Fibroblast of villous mesenchyme (primary cell): ENCODE measurements at regions not wholly inside any gene's neighbourhood (a gene's known extent, or its start where the extent isn't known, plus 50 kb on each side); places are given as distances from the start of the nearest gene placed in this dataset.

Experiments
- DNase-seq: peaks from one replicate; pipeline ENCODE4 v3.0.0-alpha.2; 2010; ENCODE audit warnings: low read depth
- H3K4me3 ChIP-seq: 2 replicates; pipeline ENCODE4 v1.5.1; 2011; ENCODE audit warnings: low read depth, mild to moderate bottlenecking, low read length
- TF ChIP-seq, protein P1 (sequence below): IDR thresholded peaks from 2 replicates; pipeline ENCODE4 v1.5.1; 2012; ENCODE audit warnings: low read depth, mild to moderate bottlenecking, low read length; ENCODE audit not compliant: insufficient read depth

DNA sequence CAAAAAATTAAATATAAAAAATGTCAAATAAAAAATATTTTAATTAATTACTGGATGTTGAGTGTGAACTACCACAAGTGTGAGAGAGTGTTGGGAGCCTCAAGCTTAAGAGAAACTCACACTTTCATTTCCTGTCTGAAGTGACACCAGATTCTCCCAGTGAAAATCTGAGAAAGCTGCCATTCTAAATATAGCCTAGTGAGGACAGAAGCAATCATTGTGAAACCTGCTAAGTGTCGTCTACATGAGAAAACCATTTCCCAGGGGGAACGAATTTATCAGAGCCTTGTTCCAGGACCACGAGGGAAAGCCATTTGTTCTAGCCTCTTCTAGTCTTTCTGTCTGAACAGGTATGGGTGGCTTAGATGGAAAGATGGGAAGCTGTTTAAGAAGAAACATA is 329.3 kb upstream of the PRMT6 start:
- DNase-seq = no peak
- TF ChIP-seq, protein P1, sequence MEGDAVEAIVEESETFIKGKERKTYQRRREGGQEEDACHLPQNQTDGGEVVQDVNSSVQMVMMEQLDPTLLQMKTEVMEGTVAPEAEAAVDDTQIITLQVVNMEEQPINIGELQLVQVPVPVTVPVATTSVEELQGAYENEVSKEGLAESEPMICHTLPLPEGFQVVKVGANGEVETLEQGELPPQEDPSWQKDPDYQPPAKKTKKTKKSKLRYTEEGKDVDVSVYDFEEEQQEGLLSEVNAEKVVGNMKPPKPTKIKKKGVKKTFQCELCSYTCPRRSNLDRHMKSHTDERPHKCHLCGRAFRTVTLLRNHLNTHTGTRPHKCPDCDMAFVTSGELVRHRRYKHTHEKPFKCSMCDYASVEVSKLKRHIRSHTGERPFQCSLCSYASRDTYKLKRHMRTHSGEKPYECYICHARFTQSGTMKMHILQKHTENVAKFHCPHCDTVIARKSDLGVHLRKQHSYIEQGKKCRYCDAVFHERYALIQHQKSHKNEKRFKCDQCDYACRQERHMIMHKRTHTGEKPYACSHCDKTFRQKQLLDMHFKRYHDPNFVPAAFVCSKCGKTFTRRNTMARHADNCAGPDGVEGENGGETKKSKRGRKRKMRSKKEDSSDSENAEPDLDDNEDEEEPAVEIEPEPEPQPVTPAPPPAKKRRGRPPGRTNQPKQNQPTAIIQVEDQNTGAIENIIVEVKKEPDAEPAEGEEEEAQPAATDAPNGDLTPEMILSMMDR = no peak
- H3K4me3 ChIP-seq = no peak overlapping the region

DNA sequence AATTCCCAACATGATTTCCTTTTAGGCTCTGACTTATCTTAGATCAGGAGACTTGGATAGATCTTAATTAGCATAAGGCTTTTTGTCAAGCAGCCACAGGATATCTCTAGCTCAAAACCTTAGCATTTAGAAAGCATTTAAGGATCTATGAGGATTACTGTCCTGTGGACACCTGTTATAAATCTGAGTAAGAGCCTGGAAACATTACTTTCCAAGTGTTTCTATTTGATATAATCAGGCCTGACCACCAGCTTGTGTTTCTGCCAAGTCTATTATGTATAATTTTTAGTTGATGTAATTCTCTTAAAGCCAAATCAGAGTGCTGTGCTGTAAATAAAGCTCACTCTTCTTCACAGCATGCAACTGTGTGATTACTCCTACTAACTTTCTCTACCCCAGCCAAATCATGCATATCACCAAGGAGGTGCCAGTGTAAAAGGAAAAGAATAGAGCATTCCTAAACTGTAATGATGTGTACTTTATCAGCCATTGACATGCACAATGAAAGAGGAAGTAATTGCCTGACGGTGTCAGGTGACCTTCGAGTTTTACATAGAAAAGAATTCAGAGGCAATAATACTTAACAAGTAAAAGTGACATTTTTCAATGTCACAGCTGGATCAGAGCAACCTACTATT is 309.9 kb upstream of the PRMT6 start:
- TF ChIP-seq, protein P1 = no peak
- no peak overlapping the region for H3K4me3 ChIP-seq
- no peak for DNase-seq

DNA sequence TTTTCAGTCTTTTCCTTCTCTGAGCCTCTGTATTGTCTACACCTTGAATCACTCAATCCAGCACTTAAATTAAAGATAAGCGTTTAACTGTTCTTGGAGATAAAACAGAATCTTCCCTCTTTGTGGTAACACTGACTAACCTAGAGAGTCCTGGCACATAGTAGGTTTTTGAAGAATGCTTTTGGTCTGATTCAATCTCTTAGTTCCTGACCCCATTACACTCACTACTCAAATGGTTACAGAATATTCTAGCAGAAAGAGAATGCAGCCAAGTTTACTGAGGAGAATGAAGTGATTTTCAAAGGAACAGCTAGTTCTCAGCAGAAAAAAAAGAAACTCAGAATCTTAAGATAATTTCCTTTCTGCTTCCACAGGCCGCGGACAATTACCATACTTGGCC is 309.2 kb upstream of the PRMT6 start:
- TF ChIP-seq, protein P1 = no peak
- no peak overlapping the region for H3K4me3 ChIP-seq
- DNase-seq = no peak

DNA sequence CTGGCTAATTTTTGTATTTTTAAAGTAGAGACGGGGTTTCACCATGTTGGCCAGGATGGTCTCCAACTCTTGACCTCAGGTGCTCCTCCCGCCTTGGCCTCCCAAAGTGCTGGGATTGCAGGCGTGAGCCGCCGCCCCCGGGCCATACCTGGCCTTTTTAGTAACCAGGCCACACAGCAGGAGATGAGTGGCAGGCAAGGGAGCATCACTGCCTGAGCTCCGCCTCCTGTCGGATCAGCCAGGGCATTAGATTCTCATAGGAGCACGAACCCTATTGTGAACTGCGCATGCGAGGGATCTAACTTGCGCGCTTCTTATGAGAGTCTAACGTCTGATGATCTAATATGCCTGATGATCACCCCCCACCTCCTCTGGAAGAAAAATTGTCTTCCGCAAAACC is 308.7 kb upstream of the PRMT6 start:
- no peak for DNase-seq
- H3K4me3 ChIP-seq = no peak overlapping the region
- TF ChIP-seq, protein P1 = no peak

DNA sequence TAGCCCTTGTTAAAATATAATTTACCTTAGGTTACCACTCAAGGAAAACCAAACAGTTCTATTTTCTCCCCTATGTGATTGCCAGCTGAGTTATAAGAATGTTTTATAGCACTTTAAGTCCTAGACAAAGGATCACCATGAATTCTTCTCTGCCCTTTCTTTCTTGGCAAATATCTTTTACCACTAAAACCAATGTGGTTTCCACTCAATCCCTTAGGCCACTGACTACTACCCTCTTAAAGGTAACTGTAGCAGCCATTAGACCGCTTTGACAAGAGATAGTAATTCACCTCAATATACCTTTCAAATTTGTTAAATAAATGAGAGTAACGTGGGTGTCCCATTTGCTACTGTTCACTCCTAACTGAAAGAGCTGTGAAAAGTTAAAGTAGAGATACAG is 307.9 kb upstream of the PRMT6 start:
- H3K4me3 ChIP-seq = no peak overlapping the region
- TF ChIP-seq, protein P1 = no peak
- no peak for DNase-seq

DNA sequence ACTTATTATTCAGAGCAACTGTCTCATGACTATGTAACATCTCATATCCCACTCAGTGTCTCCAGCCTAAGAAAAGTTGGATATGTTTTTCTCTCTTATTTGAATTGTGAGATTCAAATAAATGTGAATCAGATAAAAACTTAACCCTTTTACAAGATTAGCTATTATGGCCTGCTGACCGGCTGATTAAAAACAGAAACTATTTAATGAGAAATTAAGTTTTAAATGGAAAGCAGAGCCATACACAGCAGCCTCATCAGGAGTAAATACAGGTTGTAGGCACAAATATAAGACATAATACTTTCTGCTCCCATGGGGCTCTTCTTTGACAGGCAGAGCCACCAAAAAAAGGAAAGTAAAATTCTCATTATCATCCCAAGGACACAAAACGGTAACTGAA is 307.0 kb upstream of the PRMT6 start:
- TF ChIP-seq, protein P1 = no peak
- no peak for DNase-seq
- H3K4me3 ChIP-seq = no peak overlapping the region

DNA sequence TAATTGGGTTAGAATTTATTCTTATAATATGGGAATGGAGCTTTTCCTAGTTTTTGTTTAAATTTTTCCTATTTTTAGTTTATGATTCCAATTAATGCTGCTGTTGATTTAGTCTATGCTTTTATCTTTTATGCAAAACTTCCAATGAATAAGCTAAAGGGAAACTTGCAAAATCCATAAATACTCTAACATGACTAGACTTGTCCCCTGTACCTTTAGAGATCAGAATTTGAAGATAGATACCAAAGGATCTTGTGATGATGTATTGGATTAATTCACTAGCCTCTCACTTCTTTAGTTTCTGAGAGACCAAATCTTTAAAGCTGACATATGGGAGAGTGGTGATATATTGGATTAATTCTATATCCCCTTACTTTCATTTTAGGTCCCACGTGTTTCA is 306.6 kb upstream of the PRMT6 start:
- TF ChIP-seq, protein P1 = no peak
- no peak overlapping the region for H3K4me3 ChIP-seq
- no peak for DNase-seq
